Trophoblast cell (in vitro differentiated cells and primary cell): ENCODE measurements at regions not wholly inside any gene's neighbourhood (a gene's known extent, or its start where the extent isn't known, plus 50 kb on each side); places are given as distances from the start of the nearest gene placed in this dataset.
"Not testable (repeated sequence)": the region's sequence is repeated elsewhere in the genome, so short reads cannot be mapped to it uniquely, and the experiment has no call there.

ENCODE experiments used
- DNase-seq, 2 donors: peaks; one replicate each; pipeline ENCODE4 v3.0.0-alpha.2; 2016
- H2AFZ ChIP-seq: 2 replicates; pipeline ENCODE4 v1.6.1; 2013; ENCODE audit warnings: low read length, moderate library complexity, mild to moderate bottlenecking; ENCODE audit not compliant: insufficient read depth, poor library complexity
- H2AK5ac ChIP-seq: 2 replicates; pipeline ENCODE4 v1.6.1; 2013; ENCODE audit warnings: mild to moderate bottlenecking, low read length
- H2BK120ac ChIP-seq: 2 replicates; pipeline ENCODE4 v1.6.1; 2013; ENCODE audit warnings: low read length, mild to moderate bottlenecking, moderate library complexity; ENCODE audit not compliant: insufficient read depth, poor library complexity
- H2BK12ac ChIP-seq: 2 replicates; pipeline ENCODE4 v1.6.1; 2013; ENCODE audit warnings: mild to moderate bottlenecking, low read length, moderate library complexity
- H2BK5ac ChIP-seq: 2 replicates; pipeline ENCODE4 v1.6.1; 2013; ENCODE audit warnings: low read length, low read depth, moderate library complexity, mild to moderate bottlenecking; ENCODE audit not compliant: poor library complexity
- H3K14ac ChIP-seq: 2 replicates; pipeline ENCODE4 v1.6.1; 2013; ENCODE audit warnings: mild to moderate bottlenecking, low read length
- H3K18ac ChIP-seq: 2 replicates; pipeline ENCODE4 v1.6.1; 2013; ENCODE audit warnings: mild to moderate bottlenecking, low read length
- H3K23ac ChIP-seq: 2 replicates; pipeline ENCODE4 v1.6.1; 2013; ENCODE audit warnings: low read length
- H3K27ac ChIP-seq: 2 replicates; pipeline ENCODE4 v1.5.1; 2013; ENCODE audit warnings: low read depth, mild to moderate bottlenecking, inconsistent platforms, low read length, moderate library complexity
- H3K27me3 ChIP-seq: 2 replicates; pipeline ENCODE4 v1.6.1; 2013; ENCODE audit warnings: inconsistent platforms, mild to moderate bottlenecking, low read length, moderate library complexity; ENCODE audit not compliant: insufficient read depth
- H3K36me3 ChIP-seq, 2 experiments: 1 replicate in 1 of 2; 2 replicates in 1 of 2; pipeline ENCODE4 v1.6.1; 2013; ENCODE audit warnings: low read length in 2 of 2, mild to moderate bottlenecking in 2 of 2, moderate library complexity in 1 of 2; ENCODE audit not compliant: insufficient read depth in 2 of 2, control insufficient read depth in 1 of 2
- H3K4ac ChIP-seq: 2 replicates; pipeline ENCODE4 v1.6.1; 2013; ENCODE audit warnings: low read depth, mild to moderate bottlenecking, low read length, moderate library complexity
- H3K4me1 ChIP-seq, 2 experiments: 1 replicate in 1 of 2; 2 replicates in 1 of 2; pipeline ENCODE4 v1.6.1; 2013; ENCODE audit warnings: low read length in 2 of 2, mild to moderate bottlenecking in 2 of 2, moderate library complexity in 1 of 2; ENCODE audit not compliant: insufficient read depth in 2 of 2, control insufficient read depth in 1 of 2
- H3K4me2 ChIP-seq: 2 replicates; pipeline ENCODE4 v1.6.1; 2013; ENCODE audit warnings: inconsistent platforms, mild to moderate bottlenecking, low read length, moderate library complexity
- H3K4me3 ChIP-seq: 2 replicates; pipeline ENCODE4 v1.5.1; 2013; ENCODE audit warnings: mild to moderate bottlenecking, low read depth, low read length, inconsistent platforms
- H3K79me1 ChIP-seq: one replicate; pipeline ENCODE4 v1.6.1; 2013; ENCODE audit warnings: low read length
- H3K79me2 ChIP-seq: 2 replicates; pipeline ENCODE4 v1.6.1; 2013; ENCODE audit warnings: low read length, mild to moderate bottlenecking; ENCODE audit not compliant: control insufficient read depth, insufficient read depth, poor library complexity
- H3K9ac ChIP-seq: 2 replicates; pipeline ENCODE4 v1.6.1; 2013; ENCODE audit warnings: mild to moderate bottlenecking, low read length
- H3K9me3 ChIP-seq: 2 replicates; pipeline ENCODE4 v1.6.1; 2013; ENCODE audit warnings: low read depth, mild to moderate bottlenecking, control low read depth, inconsistent platforms, low read length; ENCODE audit not compliant: insufficient read depth
- H4K12ac ChIP-seq: 2 replicates; pipeline ENCODE4 v1.6.1; 2013; ENCODE audit warnings: low read depth, mild to moderate bottlenecking, low read length, moderate library complexity
- H4K8ac ChIP-seq: 2 replicates; pipeline ENCODE4 v1.6.1; 2013; ENCODE audit warnings: low read depth, mild to moderate bottlenecking, low read length, moderate library complexity
- H4K91ac ChIP-seq: one replicate; pipeline ENCODE4 v1.6.1; 2013; ENCODE audit warnings: low read depth, mild to moderate bottlenecking, low read length, moderate library complexity
- WGBS: extraction: QIAGEN DNeasy Blood & Tissue Kit; methylation state at CpG from one replicate; pipeline ENCODE4 v1.1.7; 2013; ENCODE audit warnings: missing lambda C conversion rate; ENCODE audit not compliant: insufficient read length, insufficient coverage; ENCODE audit errors: extremely low coverage; 5-methylcytosine and 5-hydroxymethylcytosine counted together

DNA sequence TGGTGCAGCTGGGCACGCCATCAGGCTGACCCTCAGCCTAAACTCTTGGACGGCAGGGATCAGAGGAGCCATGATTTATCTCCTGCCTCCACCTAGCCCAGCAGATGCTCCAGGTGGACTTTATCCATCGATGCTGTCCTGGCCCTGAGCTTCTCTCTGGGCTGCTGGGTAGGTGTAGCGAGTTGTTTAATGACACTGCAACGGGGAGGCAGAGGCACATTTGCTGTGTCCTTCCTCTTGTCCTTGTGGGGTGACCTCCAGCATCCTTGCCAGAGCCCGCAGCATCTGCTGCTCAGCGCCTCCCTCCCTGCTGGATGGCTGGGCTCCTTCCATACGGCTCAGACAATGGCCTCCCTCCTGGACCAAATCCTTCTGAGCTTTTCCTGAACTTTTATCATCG, 103.1 kb upstream of the IRX4 start:
- H2AK5ac ChIP-seq, result no peak overlapping the region
- no peaks in the 10 kb centered on the region for H3K36me3 ChIP-seq
- H4K12ac ChIP-seq, result no peak overlapping the region
- no peak overlapping the region for H3K9ac ChIP-seq
- H3K9me3 ChIP-seq, result no peaks in the 10 kb centered on the region
- no peak overlapping the region for H3K27ac ChIP-seq
- no peak overlapping the region for H4K91ac ChIP-seq
- H3K18ac ChIP-seq, result no peak overlapping the region
- no peaks in the 10 kb centered on the region for H3K27me3 ChIP-seq
- H3K4me3 ChIP-seq, result no peak overlapping the region
- no peak overlapping the region for H2BK120ac ChIP-seq
- H4K8ac ChIP-seq, result no peak overlapping the region
- no peak for DNase-seq
- H3K4me2 ChIP-seq, result no peak overlapping the region
- H2BK5ac ChIP-seq, result no peak overlapping the region
- no peaks in the 10 kb centered on the region for H3K79me2 ChIP-seq
- no peak overlapping the region for H2BK12ac ChIP-seq
- WGBS, result no CpG with 5 or more reads among the region's 9 CpGs
- no peak overlapping the region for H3K23ac ChIP-seq
- H3K4ac ChIP-seq, result no peak overlapping the region
- no peak overlapping the region for H3K14ac ChIP-seq
- no peaks in the 10 kb centered on the region for H3K79me1 ChIP-seq
- H3K4me1 ChIP-seq, result no peaks in the 10 kb centered on the region
- no peak overlapping the region for H2AFZ ChIP-seq

GRCh38 chr5:1983919-1984695, 101.4 kb upstream of the IRX4 start:
- Histone ChIP-seq H2BK120ac (no peak overlapping the region), H2AK5ac (no peak overlapping the region), H3K79me2 (no peaks in the 10 kb centered on the region), H3K9ac (no peak overlapping the region), H3K4me3 (no peak overlapping the region), H4K8ac (no peak overlapping the region), H3K4me2 (no peak overlapping the region), H4K91ac (no peak overlapping the region), H3K4me1 (no peaks in the 10 kb centered on the region), H3K27ac (no peak overlapping the region), H3K79me1 (no peaks in the 10 kb centered on the region), H3K14ac (no peak overlapping the region), H2BK12ac (no peak overlapping the region), H2AFZ (no peak overlapping the region), H3K36me3 (no peaks in the 10 kb centered on the region), H3K9me3 (no peaks in the 10 kb centered on the region), H3K18ac (no peak overlapping the region), H3K23ac (no peak overlapping the region), H3K4ac (no peak overlapping the region), H4K12ac (no peak overlapping the region), H2BK5ac (no peak overlapping the region), H3K27me3 (no peaks in the 10 kb centered on the region)
- no CpG with 5 or more reads among the region's 11 CpGs for WGBS
- DNase-seq, result no peak

DNA sequence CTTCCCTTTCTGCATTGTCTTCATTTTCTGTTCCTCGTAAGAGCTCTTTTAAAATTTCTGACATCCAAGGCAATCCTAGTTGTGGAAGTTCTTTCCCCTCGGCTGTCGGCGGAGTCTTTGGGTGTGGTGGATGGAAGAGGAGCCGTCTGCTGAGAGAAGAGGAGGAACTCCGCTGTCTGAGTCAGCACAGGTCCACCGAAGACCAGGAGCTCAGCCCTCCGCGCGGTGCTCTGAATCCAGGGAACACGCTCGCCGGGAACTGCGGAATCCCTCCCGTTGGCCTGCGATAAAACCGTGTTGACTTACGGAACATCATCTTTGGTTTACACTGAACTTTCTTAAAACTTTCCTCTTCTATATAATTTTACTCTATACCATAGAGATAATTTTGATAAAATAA, 100.7 kb upstream of the IRX4 start:
- H3K79me2 ChIP-seq, result no peaks in the 10 kb centered on the region
- H3K4me1 ChIP-seq, result no peaks in the 10 kb centered on the region
- no peaks in the 10 kb centered on the region for H3K36me3 ChIP-seq
- H3K4me3 ChIP-seq, result no peak overlapping the region
- H4K8ac ChIP-seq, result no peak overlapping the region
- no peak overlapping the region for H3K27ac ChIP-seq
- no peak overlapping the region for H4K91ac ChIP-seq
- H2BK12ac ChIP-seq, result no peak overlapping the region
- H3K14ac ChIP-seq, result no peak overlapping the region
- H3K9ac ChIP-seq, result no peak overlapping the region
- no peaks in the 10 kb centered on the region for H3K27me3 ChIP-seq
- H3K4me2 ChIP-seq, result no peak overlapping the region
- no peak overlapping the region for H2AK5ac ChIP-seq
- H2AFZ ChIP-seq, result no peak overlapping the region
- no peak overlapping the region for H3K23ac ChIP-seq
- H2BK5ac ChIP-seq, result no peak overlapping the region
- no peak overlapping the region for H3K18ac ChIP-seq
- no peak overlapping the region for H2BK120ac ChIP-seq
- H3K4ac ChIP-seq, result no peak overlapping the region
- H4K12ac ChIP-seq, result peak overlapping the region; percentile 54
- no CpG with 5 or more reads among the region's 18 CpGs for WGBS
- DNase-seq, result no peak
- no peaks in the 10 kb centered on the region for H3K9me3 ChIP-seq
- H3K79me1 ChIP-seq, result no peaks in the 10 kb centered on the region

GRCh38 chr5:1982561-1982960, 99.8 kb upstream of the IRX4 start:
- not testable (repeated sequence) for H3K14ac ChIP-seq, DNase-seq, H3K27ac ChIP-seq, H4K91ac ChIP-seq, H3K9me3 ChIP-seq, H3K18ac ChIP-seq, H3K27me3 ChIP-seq, H2AFZ ChIP-seq, H3K36me3 ChIP-seq, H3K23ac ChIP-seq, H3K4me2 ChIP-seq, H2BK120ac ChIP-seq, H3K4me1 ChIP-seq, H3K79me2 ChIP-seq, H3K9ac ChIP-seq, H3K4me3 ChIP-seq, H2BK5ac ChIP-seq, H2BK12ac ChIP-seq, H4K12ac ChIP-seq, H4K8ac ChIP-seq, H3K4ac ChIP-seq, H3K79me1 ChIP-seq, H2AK5ac ChIP-seq
- no CpG with 5 or more reads among the region's 8 CpGs for WGBS
